Fibroblast of villous mesenchyme (primary cell): ENCODE measurements at regions not wholly inside any gene's neighbourhood (a gene's known extent, or its start where the extent isn't known, plus 50 kb on each side); places are given as distances from the start of the nearest gene placed in this dataset.
"Not testable (repeated sequence)": the region's sequence is repeated elsewhere in the genome, so short reads cannot be mapped to it uniquely, and the experiment has no call there.

Source experiments
- DNase-seq: peaks from one replicate; pipeline ENCODE4 v3.0.0-alpha.2; 2010; ENCODE audit warnings: low read depth
- H3K4me3 ChIP-seq: 2 replicates; pipeline ENCODE4 v1.5.1; 2011; ENCODE audit warnings: low read depth, mild to moderate bottlenecking, low read length
- CTCF ChIP-seq: IDR thresholded peaks from 2 replicates; pipeline ENCODE4 v1.5.1; 2012; ENCODE audit warnings: low read depth, mild to moderate bottlenecking, low read length; ENCODE audit not compliant: insufficient read depth

GRCh38 chr4:175309041-175309440, 390.9 kb downstream of the ADAM29 start:
- TF ChIP-seq CTCF: no peak
- DNase-seq: no peak

GRCh38 chr4:175325230-175325629, 407.1 kb downstream of the ADAM29 start:
- H3K4me3 ChIP-seq: no peak overlapping the region
- TF ChIP-seq CTCF: no peak
- no peak for DNase-seq

More at GRCh38 chr4:175309041-175309440, 390.9 kb downstream of the ADAM29 start:
- no peak overlapping the region for H3K4me3 ChIP-seq

- no peak for TF ChIP-seq CTCF
- DNase-seq: no peak
- H3K4me3 ChIP-seq: no peak overlapping the region
Measured at GRCh38 chr4:175326796-175327195, 408.6 kb downstream of the ADAM29 start.

GRCh38 chr4:175330236-175330635, 412.1 kb downstream of the ADAM29 start:
- no peak for TF ChIP-seq CTCF
- DNase-seq: peak; percentile 11

GRCh38 chr4:175330652-175331051, 412.5 kb downstream of the ADAM29 start:
- DNase-seq: peak; percentile 12
- H3K4me3 ChIP-seq: no peak overlapping the region
- TF ChIP-seq CTCF: no peak

More at GRCh38 chr4:175330236-175330635, 412.1 kb downstream of the ADAM29 start:
- H3K4me3 ChIP-seq: no peak overlapping the region

GRCh38 chr4:175335331-175335730, 417.2 kb downstream of the ADAM29 start:
- H3K4me3 ChIP-seq: no peak overlapping the region
- no peak for TF ChIP-seq CTCF
- no peak for DNase-seq

GRCh38 chr4:175336570-175336969, 418.4 kb downstream of the ADAM29 start:
- not testable (repeated sequence) for DNase-seq, H3K4me3 ChIP-seq
